RWPE1 (cell line): ENCODE measurements at regions not wholly inside any gene's neighbourhood (a gene's known extent, or its start where the extent isn't known, plus 50 kb on each side); places are given as distances from the start of the nearest gene placed in this dataset.

Experiments used
- CTCF ChIA-PET: fragments of 350-600 bp; sonication (Branson Sonifier 250); formaldehyde crosslinking; extraction: SDS; loops from one replicate; lab custom pipeline; 2021; lab: Yijun Ruan, JAX
- POLR2A ChIA-PET: fragments of 400-600 bp; formaldehyde crosslinking; extraction: SDS; loops from one replicate; lab custom pipeline; 2020; ENCODE audit warnings: antibody characterized with exemption; ENCODE audit not compliant: low non-redundant PET; lab: Yijun Ruan, JAX
- DNase-seq: peaks from one replicate; pipeline ENCODE4 v3.0.0; 2012; ENCODE audit warnings: low spot score
- H3K27ac ChIP-seq: fragments of 450-650 bp; 2 replicates; pipeline ENCODE4 v1.5.1; 2017
- CTCF ChIP-seq: fragments of 450-650 bp; conservative IDR thresholded peaks from 2 replicates; pipeline ENCODE4 v1.5.1; 2017; ENCODE audit warnings: low read depth, mild to moderate bottlenecking

GRCh38 chr1:36743286-36744005 lies 260.7 kb upstream of the CSF3R start:
- no peak for TF ChIP-seq CTCF
- DNase-seq, result no peak
- POLR2A ChIA-PET, result no interaction called here
- H3K27ac ChIP-seq, result no peak overlapping the region
- CTCF ChIA-PET, result no interaction called here

GRCh38 chr1:36741066-36741465 lies 258.4 kb upstream of the CSF3R start:
- CTCF ChIA-PET, result no interaction called here
- POLR2A ChIA-PET, result no interaction called here
- no peak for TF ChIP-seq CTCF
- H3K27ac ChIP-seq, result no peak overlapping the region
- no peak for DNase-seq

GRCh38 chr1:36740446-36740845 lies 257.7 kb upstream of the CSF3R start:
- no peak for DNase-seq
- ChIA-PET CTCF (no interaction called here), POLR2A (no interaction called here)
- no peak for TF ChIP-seq CTCF
- H3K27ac ChIP-seq, result no peak overlapping the region

- no peak for DNase-seq
- CTCF ChIA-PET, result no interaction called here
- POLR2A ChIA-PET, result no interaction called here
- no peak overlapping the region for H3K27ac ChIP-seq
- TF ChIP-seq CTCF, result no peak
Measured at GRCh38 chr1:36739703-36740289, 257.1 kb upstream of the CSF3R start.

- no peak overlapping the region for H3K27ac ChIP-seq
- ChIA-PET POLR2A (no interaction called here), CTCF (no interaction called here)
- TF ChIP-seq CTCF, result no peak
- no peak for DNase-seq
Measured at GRCh38 chr1:36738245-36738644, 255.5 kb upstream of the CSF3R start.

- H3K27ac ChIP-seq, result no peak overlapping the region
- ChIA-PET CTCF (no interaction called here), POLR2A (no interaction called here)
- no peak for TF ChIP-seq CTCF
- no peak for DNase-seq
Measured at GRCh38 chr1:36737767-36738166, 255.1 kb upstream of the CSF3R start.
